ENCODE measurements at regions not wholly inside any gene's neighbourhood (a gene's known extent, or its start where the extent isn't known, plus 50 kb on each side); places are given as distances from the start of the nearest gene placed in this dataset.
"Not testable (repeated sequence)": the region's sequence is repeated elsewhere in the genome, so short reads cannot be mapped to it uniquely, and the experiment has no call there.

- H3K9ac ChIP-seq (ENCODE audit: insufficient read length, low read depth), result no peak overlapping the region
- no peaks in the 10 kb centered on the region for H3K27me3 ChIP-seq (ENCODE audit: insufficient read depth, insufficient read length)
- no peaks in the 10 kb centered on the region for H3K4me1 ChIP-seq (ENCODE audit: insufficient read depth, insufficient read length)
- no peak overlapping the region for H3K4me3 ChIP-seq (ENCODE audit: insufficient read length, low read depth)
- no peak for DNase-seq (ENCODE audit: low read depth, low spot score)
- TF ChIP-seq YY1 (IDR thresholded peaks at IDR 0.05; ENCODE audit: insufficient read depth, insufficient read length) (no peak), SUZ12 (IDR thresholded peaks at IDR 0.05; ENCODE audit: extremely low read depth, insufficient read depth, insufficient read length) (no peak), ZNF274 (IDR thresholded peaks at IDR 0.05; ENCODE audit: low read depth, low read length) (no peak)
- H3K9me3 ChIP-seq (ENCODE audit: insufficient read depth, low read length), result no peaks in the 10 kb centered on the region
- no peaks in the 10 kb centered on the region for H3K36me3 ChIP-seq (ENCODE audit: insufficient read depth, insufficient read length, low read length)
These were observed 137.7 kb upstream of the NECTIN3 start for GRCh38 chr3:110933821-110934426.

GRCh38 chr3:110938629-110939028 lies 133.0 kb upstream of the NECTIN3 start:
- H3K9ac ChIP-seq (ENCODE audit: insufficient read length, low read depth), result no peak overlapping the region
- TF ChIP-seq YY1 (IDR thresholded peaks at IDR 0.05; ENCODE audit: insufficient read depth, insufficient read length) (no peak), SUZ12 (IDR thresholded peaks at IDR 0.05; ENCODE audit: extremely low read depth, insufficient read depth, insufficient read length) (no peak), ZNF274 (IDR thresholded peaks at IDR 0.05; ENCODE audit: low read depth, low read length) (no peak)
- H3K9me3 ChIP-seq (ENCODE audit: insufficient read depth, low read length), result no peaks in the 10 kb centered on the region
- no peaks in the 10 kb centered on the region for H3K4me1 ChIP-seq (ENCODE audit: insufficient read depth, insufficient read length)
- DNase-seq (ENCODE audit: low read depth, low spot score), result no peak
- no peak overlapping the region for H3K4me3 ChIP-seq (ENCODE audit: insufficient read length, low read depth)
- H3K36me3 ChIP-seq (ENCODE audit: insufficient read depth, insufficient read length, low read length), result no peaks in the 10 kb centered on the region
- H3K27me3 ChIP-seq (ENCODE audit: insufficient read depth, insufficient read length), result no peaks in the 10 kb centered on the region

GRCh38 chr3:110940055-110940454 lies 131.6 kb upstream of the NECTIN3 start:
- Histone ChIP-seq H3K9ac (ENCODE audit: insufficient read length, low read depth) (no peak overlapping the region), H3K36me3 (ENCODE audit: insufficient read depth, insufficient read length, low read length) (no peaks in the 10 kb centered on the region), H3K9me3 (ENCODE audit: insufficient read depth, low read length) (peaks cover 5% of the 10 kb centered on the region; the same call in 1 of the 2 replicates), H3K4me1 (ENCODE audit: insufficient read depth, insufficient read length) (no peaks in the 10 kb centered on the region), H3K27me3 (ENCODE audit: insufficient read depth, insufficient read length) (no peaks in the 10 kb centered on the region), H3K4me3 (ENCODE audit: insufficient read length, low read depth) (no peak overlapping the region)
- DNase-seq (ENCODE audit: low read depth, low spot score), result no peak
- TF ChIP-seq ZNF274 (IDR thresholded peaks at IDR 0.05; ENCODE audit: low read depth, low read length), result no peak
- no peak for TF ChIP-seq SUZ12 (IDR thresholded peaks at IDR 0.05; ENCODE audit: extremely low read depth, insufficient read depth, insufficient read length)
- no peak for TF ChIP-seq YY1 (IDR thresholded peaks at IDR 0.05; ENCODE audit: insufficient read depth, insufficient read length)

GRCh38 chr3:110944782-110945181 lies 126.8 kb upstream of the NECTIN3 start:
- no peak for DNase-seq (ENCODE audit: low read depth, low spot score)
- H3K36me3 ChIP-seq (ENCODE audit: insufficient read depth, insufficient read length, low read length), result no peaks in the 10 kb centered on the region
- TF ChIP-seq YY1 (IDR thresholded peaks at IDR 0.05; ENCODE audit: insufficient read depth, insufficient read length) (no peak), SUZ12 (IDR thresholded peaks at IDR 0.05; ENCODE audit: extremely low read depth, insufficient read depth, insufficient read length) (no peak), ZNF274 (IDR thresholded peaks at IDR 0.05; ENCODE audit: low read depth, low read length) (no peak)
- peaks cover 28% of the 10 kb centered on the region; the same call in 1 of the 2 replicates for H3K9me3 ChIP-seq (ENCODE audit: insufficient read depth, low read length)
- H3K27me3 ChIP-seq (ENCODE audit: insufficient read depth, insufficient read length), result no peaks in the 10 kb centered on the region
- no peak overlapping the region for H3K4me3 ChIP-seq (ENCODE audit: insufficient read length, low read depth)
- no peaks in the 10 kb centered on the region for H3K4me1 ChIP-seq (ENCODE audit: insufficient read depth, insufficient read length)
- no peak overlapping the region for H3K9ac ChIP-seq (ENCODE audit: insufficient read length, low read depth)

GRCh38 chr3:110946810-110947209 lies 124.8 kb upstream of the NECTIN3 start:
- Histone ChIP-seq H3K27me3 (ENCODE audit: insufficient read depth, insufficient read length) (no peaks in the 10 kb centered on the region), H3K9me3 (ENCODE audit: insufficient read depth, low read length) (peaks cover 42% of the 10 kb centered on the region; the same call in 1 of the 2 replicates)
- no peak for DNase-seq (ENCODE audit: low read depth, low spot score)

GRCh38 chr3:110949194-110949593 lies 122.4 kb upstream of the NECTIN3 start:
- H3K36me3 ChIP-seq (ENCODE audit: insufficient read depth, insufficient read length, low read length); H3K4me1 ChIP-seq (ENCODE audit: insufficient read depth, insufficient read length); DNase-seq (ENCODE audit: low read depth, low spot score); H3K4me3 ChIP-seq (ENCODE audit: insufficient read length, low read depth); H3K9ac ChIP-seq (ENCODE audit: insufficient read length, low read depth); H3K27me3 ChIP-seq (ENCODE audit: insufficient read depth, insufficient read length): not testable (repeated sequence)
- peaks cover 46% of the 10 kb centered on the region; the same call in 1 of the 2 replicates for H3K9me3 ChIP-seq (ENCODE audit: insufficient read depth, low read length)

More at GRCh38 chr3:110946810-110947209, 124.8 kb upstream of the NECTIN3 start:
- H3K4me3 ChIP-seq (ENCODE audit: insufficient read length, low read depth), result no peak overlapping the region
- no peaks in the 10 kb centered on the region for H3K4me1 ChIP-seq (ENCODE audit: insufficient read depth, insufficient read length)
- TF ChIP-seq SUZ12 (IDR thresholded peaks at IDR 0.05; ENCODE audit: extremely low read depth, insufficient read depth, insufficient read length), result no peak
- no peak for TF ChIP-seq YY1 (IDR thresholded peaks at IDR 0.05; ENCODE audit: insufficient read depth, insufficient read length)
- TF ChIP-seq ZNF274 (IDR thresholded peaks at IDR 0.05; ENCODE audit: low read depth, low read length), result no peak
- no peak overlapping the region for H3K9ac ChIP-seq (ENCODE audit: insufficient read length, low read depth)
- no peaks in the 10 kb centered on the region for H3K36me3 ChIP-seq (ENCODE audit: insufficient read depth, insufficient read length, low read length)

GRCh38 chr3:110955301-110955880 lies 116.2 kb upstream of the NECTIN3 start:
- TF ChIP-seq SUZ12 (IDR thresholded peaks at IDR 0.05; ENCODE audit: extremely low read depth, insufficient read depth, insufficient read length), result no peak
- TF ChIP-seq ZNF274 (IDR thresholded peaks at IDR 0.05; ENCODE audit: low read depth, low read length), result no peak
- TF ChIP-seq YY1 (IDR thresholded peaks at IDR 0.05; ENCODE audit: insufficient read depth, insufficient read length), result no peak
- no peak for DNase-seq (ENCODE audit: low read depth, low spot score)
- no peaks in the 10 kb centered on the region for H3K36me3 ChIP-seq (ENCODE audit: insufficient read depth, insufficient read length, low read length)

More at GRCh38 chr3:110955301-110955880, 116.2 kb upstream of the NECTIN3 start:
- Histone ChIP-seq H3K4me3 (ENCODE audit: insufficient read length, low read depth) (no peak overlapping the region), H3K9ac (ENCODE audit: insufficient read length, low read depth) (no peak overlapping the region), H3K9me3 (ENCODE audit: insufficient read depth, low read length) (peaks cover 12% of the 10 kb centered on the region; the same call in 1 of the 2 replicates), H3K27me3 (ENCODE audit: insufficient read depth, insufficient read length) (no peaks in the 10 kb centered on the region), H3K4me1 (ENCODE audit: insufficient read depth, insufficient read length) (no peaks in the 10 kb centered on the region)

Data from NT2/D1 (cell line).